GM13977 (cell line): ENCODE measurements at regions not wholly inside any gene's neighbourhood (a gene's known extent, or its start where the extent isn't known, plus 50 kb on each side); places are given as distances from the start of the nearest gene placed in this dataset.

Experiments
- DNase-seq: peaks from one replicate; pipeline ENCODE4 v3.0.0; 2012; ENCODE audit warnings: low spot score
- in situ Hi-C: fragments of 300-500 bp; cut with MboI; formaldehyde crosslinking; loops from one replicate; pipeline ENCODE4 v1.12.0; 2022; ENCODE audit warnings: low sequenced_read_pairs, low pct_unique_long_range_greater_than_20kb, mixed read lengths, inconsistent platforms; ENCODE audit not compliant: unreplicated experiment
- TF ChIP-seq, protein P1 (sequence below): IDR thresholded peaks from 2 replicates; pipeline ENCODE4 v1.5.1; 2012; ENCODE audit warnings: mild to moderate bottlenecking, control low read depth; ENCODE audit not compliant: insufficient read depth; ENCODE audit errors: extremely low read depth, missing control alignments

DNA sequence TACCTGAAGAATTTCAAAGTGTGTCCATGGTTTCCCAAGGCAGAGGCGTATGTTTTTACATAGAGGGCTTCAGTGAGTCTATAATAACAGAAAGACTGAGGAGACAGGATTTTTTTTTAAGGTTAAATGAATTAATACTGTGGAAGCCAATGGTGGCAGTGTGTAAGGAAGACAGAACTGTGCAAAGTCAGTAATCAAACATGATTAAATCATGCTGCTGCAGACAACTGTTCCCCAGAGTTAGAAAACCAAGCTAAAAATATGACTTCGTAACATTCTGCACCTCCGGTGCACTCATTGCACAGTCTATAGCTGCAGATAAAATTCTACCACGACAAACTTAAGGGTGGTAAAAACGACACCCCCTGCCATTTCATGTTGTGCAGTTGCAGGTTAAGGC, 309.6 kb upstream of the TRIB2 start:
- DNase-seq: no peak
- in situ Hi-C loops: no loop called here
- TF ChIP-seq, protein P1, sequence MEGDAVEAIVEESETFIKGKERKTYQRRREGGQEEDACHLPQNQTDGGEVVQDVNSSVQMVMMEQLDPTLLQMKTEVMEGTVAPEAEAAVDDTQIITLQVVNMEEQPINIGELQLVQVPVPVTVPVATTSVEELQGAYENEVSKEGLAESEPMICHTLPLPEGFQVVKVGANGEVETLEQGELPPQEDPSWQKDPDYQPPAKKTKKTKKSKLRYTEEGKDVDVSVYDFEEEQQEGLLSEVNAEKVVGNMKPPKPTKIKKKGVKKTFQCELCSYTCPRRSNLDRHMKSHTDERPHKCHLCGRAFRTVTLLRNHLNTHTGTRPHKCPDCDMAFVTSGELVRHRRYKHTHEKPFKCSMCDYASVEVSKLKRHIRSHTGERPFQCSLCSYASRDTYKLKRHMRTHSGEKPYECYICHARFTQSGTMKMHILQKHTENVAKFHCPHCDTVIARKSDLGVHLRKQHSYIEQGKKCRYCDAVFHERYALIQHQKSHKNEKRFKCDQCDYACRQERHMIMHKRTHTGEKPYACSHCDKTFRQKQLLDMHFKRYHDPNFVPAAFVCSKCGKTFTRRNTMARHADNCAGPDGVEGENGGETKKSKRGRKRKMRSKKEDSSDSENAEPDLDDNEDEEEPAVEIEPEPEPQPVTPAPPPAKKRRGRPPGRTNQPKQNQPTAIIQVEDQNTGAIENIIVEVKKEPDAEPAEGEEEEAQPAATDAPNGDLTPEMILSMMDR: no peak

DNA sequence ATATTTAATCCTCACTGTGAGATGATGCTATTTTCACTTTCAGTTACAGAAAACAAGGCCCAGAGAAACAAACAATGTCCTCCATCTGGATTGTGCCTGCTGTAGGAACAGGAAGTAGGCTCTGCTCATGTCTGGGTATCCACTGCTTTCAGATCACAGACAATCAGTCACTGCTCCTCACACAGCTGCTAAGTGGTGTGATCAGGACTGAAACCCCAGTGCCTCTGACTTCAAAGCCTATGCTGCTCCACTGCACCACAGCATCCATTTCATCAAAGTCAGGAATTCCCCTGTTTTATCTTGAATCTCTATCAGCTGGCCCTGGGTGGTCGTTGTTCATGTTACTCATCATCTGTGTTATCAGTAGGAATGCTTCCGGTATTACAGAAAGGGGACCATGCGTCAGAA, 303.8 kb upstream of the TRIB2 start:
- TF ChIP-seq, protein P1: no peak
- in situ Hi-C loops: no loop called here
- DNase-seq: peak; percentile 40

DNA sequence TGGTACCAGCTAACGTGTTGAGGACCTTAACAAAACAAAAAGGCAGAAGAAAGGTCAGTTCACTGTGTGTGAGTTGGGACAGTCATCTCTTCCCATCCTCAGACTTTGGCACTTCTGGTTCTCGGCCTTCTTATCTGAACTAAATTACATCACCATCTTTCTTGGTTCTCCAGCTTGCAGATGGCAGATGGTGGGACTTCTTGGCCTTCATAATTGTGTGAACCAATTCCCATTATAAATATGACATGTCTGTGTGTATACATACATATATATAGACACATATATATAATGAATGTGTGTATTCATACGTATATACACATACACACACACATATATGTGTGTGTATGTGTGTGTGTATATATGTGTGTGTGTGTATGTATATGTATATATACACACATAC, 301.2 kb upstream of the TRIB2 start:
- no peak for DNase-seq
- TF ChIP-seq, protein P1: no peak
- in situ Hi-C loops: no loop called here

DNA sequence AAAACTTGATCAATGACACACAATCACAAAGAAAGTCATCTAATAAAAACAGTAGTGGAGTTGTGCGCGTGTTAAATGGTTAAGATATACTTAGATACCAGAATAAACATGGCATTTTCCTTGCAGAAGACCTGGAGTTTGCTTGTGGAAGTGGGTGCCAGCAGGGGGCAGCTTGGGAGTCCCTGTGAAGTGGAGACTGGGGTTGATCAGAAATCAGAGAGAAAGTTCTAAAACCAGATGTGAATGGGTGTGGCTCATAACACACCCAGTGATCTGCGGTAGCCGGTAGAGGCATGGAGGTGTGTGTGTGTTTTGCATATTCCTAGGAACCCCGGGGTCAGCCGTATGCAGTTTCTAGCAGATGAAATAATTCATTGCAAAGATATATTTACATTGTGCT, 300.1 kb upstream of the TRIB2 start:
- DNase-seq: no peak
- in situ Hi-C loops: no loop called here
- TF ChIP-seq, protein P1: peak; percentile 32

DNA sequence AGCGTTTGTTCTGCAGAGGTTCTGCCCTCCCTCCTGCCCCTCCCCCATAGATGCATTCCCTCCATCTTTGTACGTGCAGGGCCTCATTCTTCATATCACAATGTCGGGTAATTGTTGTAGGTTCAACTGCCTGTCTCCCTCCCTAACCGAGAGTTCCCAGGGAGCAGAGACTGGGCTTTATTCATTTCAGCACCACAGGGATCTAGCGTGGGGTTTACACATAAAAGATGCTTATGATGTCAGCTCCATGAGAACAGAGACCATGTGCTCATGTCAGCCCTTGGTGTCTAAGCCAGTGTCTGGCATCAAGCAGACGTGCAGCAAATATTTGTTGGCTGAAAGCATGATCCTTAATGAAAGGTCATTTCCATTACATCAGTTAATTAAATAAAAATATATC, 298.9 kb upstream of the TRIB2 start:
- TF ChIP-seq, protein P1: no peak
- DNase-seq: no peak
- in situ Hi-C loops: no loop called here

DNA sequence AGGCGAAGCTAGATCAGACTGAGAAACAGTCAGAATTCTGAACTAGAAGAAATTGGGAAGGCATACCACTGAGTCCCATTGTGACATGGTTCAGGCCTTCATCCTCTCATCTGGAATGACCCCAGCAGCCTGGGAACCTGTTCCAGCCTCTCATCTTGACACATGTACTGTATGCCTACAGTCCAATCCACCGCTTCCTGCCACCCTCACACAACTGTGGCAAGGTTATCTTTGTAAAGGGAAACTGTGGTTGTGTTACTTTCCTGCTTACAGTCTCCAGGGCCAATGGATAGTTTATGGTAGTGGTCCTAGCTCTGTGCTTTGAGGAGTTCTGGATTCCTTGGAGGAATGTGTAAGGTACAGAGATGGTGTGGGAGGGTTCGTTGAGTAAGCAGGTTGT, 296.9 kb upstream of the TRIB2 start:
- TF ChIP-seq, protein P1: no peak
- DNase-seq: no peak
- in situ Hi-C loops: loop anchor here (10.0 kb wide), 1 partner anchor 295 kb away; the partner anchor contains the start of gene TRIB2

DNA sequence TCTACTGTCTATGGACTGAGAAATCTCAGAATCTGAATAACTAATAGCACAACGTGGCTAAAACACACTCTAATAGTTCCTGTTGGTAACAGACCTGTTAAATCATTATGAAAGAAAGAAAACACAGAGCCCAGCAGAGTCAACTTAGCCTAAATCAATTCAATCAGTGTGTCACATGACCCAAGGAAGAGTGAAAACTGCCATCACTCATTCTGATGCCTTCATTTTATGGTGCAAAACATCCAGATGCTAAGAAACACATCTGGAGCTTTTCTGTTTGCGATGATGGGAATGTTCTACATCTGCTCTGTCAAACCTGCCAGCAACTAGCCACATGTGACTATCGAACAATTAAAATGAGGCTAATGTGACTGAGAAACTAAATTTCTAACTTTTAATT, 295.7 kb upstream of the TRIB2 start:
- in situ Hi-C loops: loop anchor here (10.0 kb wide), 1 partner anchor 294 kb away; the partner anchor contains the start of gene TRIB2
- TF ChIP-seq, protein P1: no peak
- no peak for DNase-seq
